ENCODE measurements at regions not wholly inside any gene's neighbourhood (a gene's known extent, or its start where the extent isn't known, plus 50 kb on each side); places are given as distances from the start of the nearest gene placed in this dataset.

GRCh38 chr5:89932771-89933181 lies 476.8 kb downstream of the CETN3 start:
- no peak overlapping the region for H2AFZ ChIP-seq (ENCODE audit: low read length)
- no peak overlapping the region for H3K4me2 ChIP-seq (ENCODE audit: low read depth, low read length, poor library complexity, severe bottlenecking)
- H4K20me1 ChIP-seq (ENCODE audit: insufficient read depth, low read depth, low read length): no peaks in the 10 kb centered on the region
- no peak overlapping the region for H3K27ac ChIP-seq (ENCODE audit: low read length)
- H3K36me3 ChIP-seq (ENCODE audit: insufficient read depth, low read length): no peaks in the 10 kb centered on the region
- no peak for DNase-seq
- H3K27me3 ChIP-seq (ENCODE audit: low read length): no peaks in the 10 kb centered on the region
- H3K9me3 ChIP-seq (ENCODE audit: low read length): no peaks in the 10 kb centered on the region
- no peaks in the 10 kb centered on the region for H3K9me2 ChIP-seq (replicated peaks; ENCODE audit: insufficient read depth, low read length)
- H3K4me1 ChIP-seq (ENCODE audit: low read length): 0 out of 2 replicates have a peak, but pooled peaks cover 3% of the 10 kb centered on the region
- no peaks in the 10 kb centered on the region for H3K79me2 ChIP-seq (ENCODE audit: low read length)
- no peak overlapping the region for H3K9ac ChIP-seq (ENCODE audit: low read length)
- no peak overlapping the region for H3K4me3 ChIP-seq (ENCODE audit: low read length)

GRCh38 chr5:89930591-89931392 lies 478.8 kb downstream of the CETN3 start:
- H3K4me2 ChIP-seq (ENCODE audit: low read depth, low read length, poor library complexity, severe bottlenecking): no peak overlapping the region
- no peak overlapping the region for H3K4me3 ChIP-seq (ENCODE audit: low read length)
- H3K27me3 ChIP-seq (ENCODE audit: low read length): no peaks in the 10 kb centered on the region
- DNase-seq: no peak
- no peaks in the 10 kb centered on the region for H3K79me2 ChIP-seq (ENCODE audit: low read length)
- H3K27ac ChIP-seq (ENCODE audit: low read length): no peak overlapping the region
- H3K4me1 ChIP-seq (ENCODE audit: low read length): 0 out of 2 replicates have a peak, but pooled peaks cover 3% of the 10 kb centered on the region
- no peaks in the 10 kb centered on the region for H3K36me3 ChIP-seq (ENCODE audit: insufficient read depth, low read length)
- H2AFZ ChIP-seq (ENCODE audit: low read length): no peak overlapping the region
- no peaks in the 10 kb centered on the region for H3K9me2 ChIP-seq (replicated peaks; ENCODE audit: insufficient read depth, low read length)
- H3K9me3 ChIP-seq (ENCODE audit: low read length): no peaks in the 10 kb centered on the region
- H3K9ac ChIP-seq (ENCODE audit: low read length): no peak overlapping the region
- H4K20me1 ChIP-seq (ENCODE audit: insufficient read depth, low read depth, low read length): no peaks in the 10 kb centered on the region

GRCh38 chr5:89929834-89930233 lies 479.7 kb downstream of the CETN3 start:
- H3K79me2 ChIP-seq (ENCODE audit: low read length): no peaks in the 10 kb centered on the region
- H3K9me3 ChIP-seq (ENCODE audit: low read length): no peaks in the 10 kb centered on the region
- no peaks in the 10 kb centered on the region for H3K27me3 ChIP-seq (ENCODE audit: low read length)
- H3K4me3 ChIP-seq (ENCODE audit: low read length): no peak overlapping the region
- H3K9me2 ChIP-seq (replicated peaks; ENCODE audit: insufficient read depth, low read length): no peaks in the 10 kb centered on the region
- 0 out of 2 replicates have a peak, but pooled peaks cover 3% of the 10 kb centered on the region for H3K4me1 ChIP-seq (ENCODE audit: low read length)
- H3K9ac ChIP-seq (ENCODE audit: low read length): no peak overlapping the region
- H3K27ac ChIP-seq (ENCODE audit: low read length): no peak overlapping the region
- H3K4me2 ChIP-seq (ENCODE audit: low read depth, low read length, poor library complexity, severe bottlenecking): no peak overlapping the region
- no peak for DNase-seq
- no peaks in the 10 kb centered on the region for H3K36me3 ChIP-seq (ENCODE audit: insufficient read depth, low read length)
- no peaks in the 10 kb centered on the region for H4K20me1 ChIP-seq (ENCODE audit: insufficient read depth, low read depth, low read length)
- H2AFZ ChIP-seq (ENCODE audit: low read length): no peak overlapping the region

GRCh38 chr5:89929173-89929572 lies 480.4 kb downstream of the CETN3 start:
- no peak overlapping the region for H3K4me3 ChIP-seq (ENCODE audit: low read length)
- H3K27me3 ChIP-seq (ENCODE audit: low read length): no peaks in the 10 kb centered on the region
- H4K20me1 ChIP-seq (ENCODE audit: insufficient read depth, low read depth, low read length): no peaks in the 10 kb centered on the region
- H3K79me2 ChIP-seq (ENCODE audit: low read length): no peaks in the 10 kb centered on the region
- no peak for DNase-seq
- H3K9me3 ChIP-seq (ENCODE audit: low read length): no peaks in the 10 kb centered on the region
- no peak overlapping the region for H2AFZ ChIP-seq (ENCODE audit: low read length)
- no peak overlapping the region for H3K9ac ChIP-seq (ENCODE audit: low read length)
- H3K4me1 ChIP-seq (ENCODE audit: low read length): 0 out of 2 replicates have a peak, but pooled peaks cover 3% of the 10 kb centered on the region
- no peak overlapping the region for H3K27ac ChIP-seq (ENCODE audit: low read length)
- no peak overlapping the region for H3K4me2 ChIP-seq (ENCODE audit: low read depth, low read length, poor library complexity, severe bottlenecking)
- H3K9me2 ChIP-seq (replicated peaks; ENCODE audit: insufficient read depth, low read length): no peaks in the 10 kb centered on the region
- no peaks in the 10 kb centered on the region for H3K36me3 ChIP-seq (ENCODE audit: insufficient read depth, low read length)

GRCh38 chr5:89922161-89922560 lies 487.4 kb downstream of the CETN3 start:
- Histone ChIP-seq H3K9me2 (replicated peaks; ENCODE audit: insufficient read depth, low read length) (no peaks in the 10 kb centered on the region), H3K27ac (ENCODE audit: low read length) (no peak overlapping the region), H3K36me3 (ENCODE audit: insufficient read depth, low read length) (no peaks in the 10 kb centered on the region), H3K9me3 (ENCODE audit: low read length) (no peaks in the 10 kb centered on the region), H2AFZ (ENCODE audit: low read length) (no peak overlapping the region), H3K27me3 (ENCODE audit: low read length) (no peaks in the 10 kb centered on the region), H3K4me1 (ENCODE audit: low read length) (no peaks in the 10 kb centered on the region), H3K4me3 (ENCODE audit: low read length) (no peak overlapping the region), H3K4me2 (ENCODE audit: low read depth, low read length, poor library complexity, severe bottlenecking) (no peak overlapping the region), H4K20me1 (ENCODE audit: insufficient read depth, low read depth, low read length) (no peaks in the 10 kb centered on the region), H3K9ac (ENCODE audit: low read length) (no peak overlapping the region), H3K79me2 (ENCODE audit: low read length) (no peaks in the 10 kb centered on the region)
- no peak for DNase-seq

GRCh38 chr5:89917112-89917511 lies 492.4 kb downstream of the CETN3 start:
- Histone ChIP-seq H4K20me1 (ENCODE audit: insufficient read depth, low read depth, low read length) (no peaks in the 10 kb centered on the region), H3K9me3 (ENCODE audit: low read length) (no peaks in the 10 kb centered on the region), H3K4me3 (ENCODE audit: low read length) (no peak overlapping the region), H3K36me3 (ENCODE audit: insufficient read depth, low read length) (no peaks in the 10 kb centered on the region), H3K27me3 (ENCODE audit: low read length) (no peaks in the 10 kb centered on the region), H3K4me1 (ENCODE audit: low read length) (no peaks in the 10 kb centered on the region), H3K9me2 (replicated peaks; ENCODE audit: insufficient read depth, low read length) (no peaks in the 10 kb centered on the region), H3K27ac (ENCODE audit: low read length) (no peak overlapping the region), H3K79me2 (ENCODE audit: low read length) (no peaks in the 10 kb centered on the region), H3K9ac (ENCODE audit: low read length) (no peak overlapping the region), H3K4me2 (ENCODE audit: low read depth, low read length, poor library complexity, severe bottlenecking) (no peak overlapping the region), H2AFZ (ENCODE audit: low read length) (no peak overlapping the region)
- no peak for DNase-seq

- Histone ChIP-seq H3K27ac (ENCODE audit: low read length) (no peak overlapping the region), H3K4me2 (ENCODE audit: low read depth, low read length, poor library complexity, severe bottlenecking) (no peak overlapping the region), H4K20me1 (ENCODE audit: insufficient read depth, low read depth, low read length) (no peaks in the 10 kb centered on the region), H3K9me3 (ENCODE audit: low read length) (no peaks in the 10 kb centered on the region), H3K9me2 (replicated peaks; ENCODE audit: insufficient read depth, low read length) (no peaks in the 10 kb centered on the region), H3K36me3 (ENCODE audit: insufficient read depth, low read length) (no peaks in the 10 kb centered on the region), H3K4me3 (ENCODE audit: low read length) (no peak overlapping the region), H3K9ac (ENCODE audit: low read length) (no peak overlapping the region), H3K27me3 (ENCODE audit: low read length) (no peaks in the 10 kb centered on the region), H2AFZ (ENCODE audit: low read length) (no peak overlapping the region), H3K4me1 (ENCODE audit: low read length) (no peaks in the 10 kb centered on the region), H3K79me2 (ENCODE audit: low read length) (no peaks in the 10 kb centered on the region)
- DNase-seq: no peak
These were observed 493.4 kb downstream of the CETN3 start for GRCh38 chr5:89916131-89916530.

GRCh38 chr5:89908876-89909275 lies 500.7 kb downstream of the CETN3 start:
- Histone ChIP-seq H3K79me2 (ENCODE audit: low read length) (no peaks in the 10 kb centered on the region), H3K4me2 (ENCODE audit: low read depth, low read length, poor library complexity, severe bottlenecking) (no peak overlapping the region), H3K9me3 (ENCODE audit: low read length) (no peaks in the 10 kb centered on the region), H3K36me3 (ENCODE audit: insufficient read depth, low read length) (no peaks in the 10 kb centered on the region), H3K9ac (ENCODE audit: low read length) (no peak overlapping the region), H3K4me1 (ENCODE audit: low read length) (no peaks in the 10 kb centered on the region), H4K20me1 (ENCODE audit: insufficient read depth, low read depth, low read length) (no peaks in the 10 kb centered on the region), H2AFZ (ENCODE audit: low read length) (no peak overlapping the region), H3K9me2 (replicated peaks; ENCODE audit: insufficient read depth, low read length) (no peaks in the 10 kb centered on the region), H3K27me3 (ENCODE audit: low read length) (no peaks in the 10 kb centered on the region), H3K4me3 (ENCODE audit: low read length) (no peak overlapping the region), H3K27ac (ENCODE audit: low read length) (no peak overlapping the region)
- no peak for DNase-seq

Measured in Karpas-422 (cell line).